HG03565 (cell line): ENCODE measurements at regions not wholly inside any gene's neighbourhood (a gene's known extent, or its start where the extent isn't known, plus 50 kb on each side); places are given as distances from the start of the nearest gene placed in this dataset.

Experiments
- ATAC-seq: cut with Tn5 transposase; IDR thresholded peaks from one replicate; pipeline ENCODE4 v1.9.1; 2021; ENCODE audit warnings: mild to moderate bottlenecking, moderate library complexity; ENCODE audit not compliant: unreplicated experiment

- no peak for ATAC-seq
Measured at GRCh38 chr22:48697694-48698276, 1129.9 kb downstream of the BRD1 start.

GRCh38 chr22:48697223-48697622 lies 1130.5 kb downstream of the BRD1 start:
- no peak for ATAC-seq

GRCh38 chr22:48696371-48696770 lies 1131.3 kb downstream of the BRD1 start:
- no peak for ATAC-seq

- ATAC-seq: no peak
Measured at GRCh38 chr22:48695731-48696305, 1131.9 kb downstream of the BRD1 start.

- no peak for ATAC-seq
Measured at GRCh38 chr22:48695251-48695650, 1132.4 kb downstream of the BRD1 start.

- no peak for ATAC-seq
Measured at GRCh38 chr22:48694296-48694883, 1133.3 kb downstream of the BRD1 start.

GRCh38 chr22:48693377-48694135 lies 1134.1 kb downstream of the BRD1 start:
- no peak for ATAC-seq

- no peak for ATAC-seq
Measured at GRCh38 chr22:48692734-48693376, 1134.8 kb downstream of the BRD1 start.

GRCh38 chr22:48691431-48691851 lies 1136.2 kb downstream of the BRD1 start:
- ATAC-seq: no peak

GRCh38 chr22:48690583-48691317 lies 1136.9 kb downstream of the BRD1 start:
- ATAC-seq: no peak

- no peak for ATAC-seq
Measured at GRCh38 chr22:48689206-48689605, 1138.5 kb downstream of the BRD1 start.

GRCh38 chr22:48688366-48688765 lies 1139.3 kb downstream of the BRD1 start:
- no peak for ATAC-seq

GRCh38 chr22:48687606-48688005 lies 1140.1 kb downstream of the BRD1 start:
- no peak for ATAC-seq

GRCh38 chr22:48686694-48687302 lies 1140.9 kb downstream of the BRD1 start:
- no peak for ATAC-seq

- no peak for ATAC-seq
Measured at GRCh38 chr22:48685767-48686166, 1141.9 kb downstream of the BRD1 start.

GRCh38 chr22:48683640-48684039 lies 1144.0 kb downstream of the BRD1 start:
- ATAC-seq: no peak

GRCh38 chr22:48682504-48682903 lies 1145.2 kb downstream of the BRD1 start:
- no peak for ATAC-seq

GRCh38 chr22:48680601-48681000 lies 1147.1 kb downstream of the BRD1 start:
- no peak for ATAC-seq

GRCh38 chr22:48679656-48680555 lies 1147.8 kb downstream of the BRD1 start:
- ATAC-seq: no peak
